ENCODE measurements at regions not wholly inside any gene's neighbourhood (a gene's known extent, or its start where the extent isn't known, plus 50 kb on each side); places are given as distances from the start of the nearest gene placed in this dataset.

DNA sequence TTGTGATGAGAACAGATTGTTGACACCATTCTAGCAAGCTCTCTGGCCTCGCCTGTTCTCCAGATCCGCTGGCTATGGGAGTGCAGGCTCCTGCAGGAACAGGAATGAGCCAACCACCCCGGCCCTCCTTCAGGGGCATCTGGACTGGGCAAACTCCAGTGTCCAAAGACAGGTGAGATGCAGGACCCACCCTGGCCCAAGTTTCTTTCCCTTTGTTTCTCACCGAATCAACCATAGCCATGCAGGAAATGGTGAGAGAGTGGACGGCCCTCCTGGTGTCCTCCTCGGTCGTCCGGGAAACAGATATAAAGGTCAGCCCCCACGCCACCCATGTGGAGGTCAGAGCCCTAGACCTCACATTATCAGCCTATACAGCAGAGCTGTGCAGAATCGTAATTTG, 108.6 kb upstream of the IRX2 start:
- TF ChIP-seq, protein P1, sequence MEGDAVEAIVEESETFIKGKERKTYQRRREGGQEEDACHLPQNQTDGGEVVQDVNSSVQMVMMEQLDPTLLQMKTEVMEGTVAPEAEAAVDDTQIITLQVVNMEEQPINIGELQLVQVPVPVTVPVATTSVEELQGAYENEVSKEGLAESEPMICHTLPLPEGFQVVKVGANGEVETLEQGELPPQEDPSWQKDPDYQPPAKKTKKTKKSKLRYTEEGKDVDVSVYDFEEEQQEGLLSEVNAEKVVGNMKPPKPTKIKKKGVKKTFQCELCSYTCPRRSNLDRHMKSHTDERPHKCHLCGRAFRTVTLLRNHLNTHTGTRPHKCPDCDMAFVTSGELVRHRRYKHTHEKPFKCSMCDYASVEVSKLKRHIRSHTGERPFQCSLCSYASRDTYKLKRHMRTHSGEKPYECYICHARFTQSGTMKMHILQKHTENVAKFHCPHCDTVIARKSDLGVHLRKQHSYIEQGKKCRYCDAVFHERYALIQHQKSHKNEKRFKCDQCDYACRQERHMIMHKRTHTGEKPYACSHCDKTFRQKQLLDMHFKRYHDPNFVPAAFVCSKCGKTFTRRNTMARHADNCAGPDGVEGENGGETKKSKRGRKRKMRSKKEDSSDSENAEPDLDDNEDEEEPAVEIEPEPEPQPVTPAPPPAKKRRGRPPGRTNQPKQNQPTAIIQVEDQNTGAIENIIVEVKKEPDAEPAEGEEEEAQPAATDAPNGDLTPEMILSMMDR (IDR thresholded peaks at IDR 0.05; ENCODE audit: low read depth, low read length) = no peak
- no peak overlapping the region for H3K4me3 ChIP-seq (ENCODE audit: low read depth, low read length)
- in situ Hi-C loops (cut with HindIII; ENCODE audit: low sequenced_read_pairs) = no loop called here
- no peak for DNase-seq (ENCODE audit: low read depth, low spot score)

DNA sequence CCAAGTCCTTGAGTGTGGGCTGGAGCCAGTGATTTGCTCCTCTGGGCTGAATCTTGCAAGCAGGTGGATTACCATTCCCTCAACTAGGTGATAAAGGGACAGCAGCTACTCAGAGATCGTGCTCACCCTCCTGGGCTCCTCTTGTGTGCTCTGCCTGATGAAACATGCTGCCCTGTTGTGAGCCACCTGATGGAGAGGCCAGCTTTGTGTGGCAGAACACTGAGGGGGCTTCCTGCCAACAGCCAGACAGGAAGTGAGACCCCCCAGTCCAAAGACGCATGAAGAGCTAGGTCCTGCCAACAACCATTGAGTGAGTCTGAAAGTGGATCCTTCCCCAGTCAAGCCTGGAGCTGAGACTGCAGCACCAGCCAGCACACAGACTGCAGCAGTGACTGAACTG, 106.4 kb upstream of the IRX2 start:
- TF ChIP-seq, protein P1 (IDR thresholded peaks at IDR 0.05; ENCODE audit: low read depth, low read length) = no peak
- H3K4me3 ChIP-seq (ENCODE audit: low read depth, low read length) = no peak overlapping the region
- DNase-seq (ENCODE audit: low read depth, low spot score) = no peak
- in situ Hi-C loops (cut with HindIII; ENCODE audit: low sequenced_read_pairs) = no loop called here

DNA sequence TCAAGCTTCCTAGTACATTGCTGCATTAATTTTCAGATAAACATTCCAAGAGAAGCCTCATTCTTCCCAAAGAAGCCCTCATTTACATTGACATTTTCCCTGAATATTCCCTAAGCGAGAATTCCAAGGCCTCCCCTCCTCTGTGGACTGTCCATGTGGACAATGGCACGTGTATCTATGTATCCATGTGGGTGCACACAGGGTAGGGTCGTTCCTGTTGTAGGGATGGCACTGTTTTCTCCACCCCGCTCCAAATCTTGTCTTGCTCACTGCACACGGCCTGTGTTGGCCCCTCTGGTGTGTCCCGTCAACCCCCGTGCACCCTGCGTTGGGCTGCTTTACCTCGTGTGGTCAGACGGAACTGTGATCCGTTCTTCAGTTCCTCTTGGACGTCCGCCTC, 104.7 kb upstream of the IRX2 start:
- DNase-seq (ENCODE audit: low read depth, low spot score) = no peak
- in situ Hi-C loops (cut with HindIII; ENCODE audit: low sequenced_read_pairs) = no loop called here
- TF ChIP-seq, protein P1 (IDR thresholded peaks at IDR 0.05; ENCODE audit: low read depth, low read length) = no peak
- H3K4me3 ChIP-seq (ENCODE audit: low read depth, low read length) = no peak overlapping the region

DNA sequence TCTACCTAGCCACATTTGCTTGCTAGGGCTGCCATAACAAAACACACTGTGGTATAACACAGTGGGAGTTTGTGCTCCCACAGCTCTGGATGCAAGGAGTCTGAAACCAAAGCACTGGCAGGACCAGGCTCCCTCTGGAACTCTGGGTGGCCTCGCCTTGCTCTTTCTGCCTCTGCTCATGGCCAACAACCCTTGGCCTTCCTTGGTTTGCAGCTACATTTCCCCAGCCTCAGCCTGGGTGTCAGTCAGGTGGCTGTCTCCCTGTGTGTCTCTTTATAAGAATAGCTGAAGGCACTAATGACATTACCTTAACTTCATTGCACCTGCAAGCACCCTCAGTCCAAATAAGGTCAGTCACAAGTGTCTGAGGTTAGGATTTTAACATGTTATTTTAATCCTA, 101.0 kb upstream of the IRX2 start:
- no peak for DNase-seq (ENCODE audit: low read depth, low spot score)
- no peak overlapping the region for H3K4me3 ChIP-seq (ENCODE audit: low read depth, low read length)
- in situ Hi-C loops (cut with HindIII; ENCODE audit: low sequenced_read_pairs) = no loop called here
- TF ChIP-seq, protein P1 (IDR thresholded peaks at IDR 0.05; ENCODE audit: low read depth, low read length) = no peak

DNA sequence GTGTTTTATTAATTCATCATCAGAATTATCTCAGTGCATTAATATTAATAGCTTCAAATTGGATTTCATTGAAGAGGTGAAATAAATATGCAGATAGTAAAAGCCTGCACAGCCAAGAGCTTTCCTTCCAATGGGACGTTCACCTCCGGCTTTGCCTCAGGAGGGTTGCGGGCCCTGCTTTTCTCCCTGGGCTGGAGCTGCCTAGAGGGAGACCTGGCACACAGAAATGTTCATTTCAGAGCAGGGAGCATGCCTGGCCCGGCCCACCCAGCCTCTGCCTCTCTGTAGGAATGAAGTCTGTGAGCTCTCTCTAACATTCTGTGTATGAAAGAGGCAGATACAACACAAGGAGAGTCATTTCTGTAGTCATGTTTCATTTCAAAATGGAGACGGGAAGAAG, 100.4 kb upstream of the IRX2 start:
- in situ Hi-C loops (cut with HindIII; ENCODE audit: low sequenced_read_pairs) = no loop called here
- TF ChIP-seq, protein P1 (IDR thresholded peaks at IDR 0.05; ENCODE audit: low read depth, low read length) = no peak
- no peak overlapping the region for H3K4me3 ChIP-seq (ENCODE audit: low read depth, low read length)
- no peak for DNase-seq (ENCODE audit: low read depth, low spot score)

DNA sequence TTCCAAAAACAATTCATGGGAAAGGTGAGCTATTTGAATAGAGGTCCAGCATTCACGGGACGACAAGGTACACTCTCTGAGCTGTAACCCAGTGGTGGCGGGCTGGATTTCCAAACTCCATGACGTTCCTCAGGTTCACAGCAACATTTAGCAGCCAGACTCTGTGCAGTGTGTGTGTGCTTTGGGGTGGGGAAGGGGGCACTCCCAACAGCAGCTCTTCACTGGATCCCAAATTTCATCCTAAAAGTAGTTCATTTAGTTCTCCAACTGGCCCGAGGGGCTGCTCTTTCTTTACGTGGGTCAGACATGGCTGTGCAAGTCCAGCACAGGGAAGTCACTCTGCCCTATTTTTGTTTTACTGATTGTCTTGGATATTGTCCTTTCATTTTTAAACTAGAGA, 98.0 kb upstream of the IRX2 start:
- TF ChIP-seq, protein P1 (IDR thresholded peaks at IDR 0.05; ENCODE audit: low read depth, low read length) = no peak
- in situ Hi-C loops (cut with HindIII; ENCODE audit: low sequenced_read_pairs) = no loop called here
- no peak for DNase-seq (ENCODE audit: low read depth, low spot score)
- no peak overlapping the region for H3K4me3 ChIP-seq (ENCODE audit: low read depth, low read length)

DNA sequence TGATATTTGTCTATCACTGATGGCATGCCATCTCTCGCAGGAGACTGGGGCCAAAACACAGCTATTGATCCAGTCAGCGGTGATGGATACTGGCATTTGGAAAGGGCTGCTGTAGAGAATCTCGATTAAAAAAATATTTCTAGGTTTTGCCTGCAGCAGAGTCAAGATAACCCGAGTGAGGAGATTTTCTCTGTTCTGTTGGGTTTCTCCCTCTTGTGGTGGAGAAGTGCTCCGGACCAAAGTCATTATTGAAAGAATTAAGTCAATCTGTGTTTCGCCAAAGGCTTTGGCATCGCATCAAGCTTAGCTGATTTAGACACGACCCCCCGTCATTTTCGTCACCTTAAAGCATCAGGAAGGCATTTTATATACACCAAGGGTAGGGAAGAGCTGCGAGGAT, 97.1 kb upstream of the IRX2 start:
- in situ Hi-C loops (cut with HindIII; ENCODE audit: low sequenced_read_pairs) = no loop called here
- TF ChIP-seq, protein P1 (IDR thresholded peaks at IDR 0.05; ENCODE audit: low read depth, low read length) = no peak
- no peak for DNase-seq (ENCODE audit: low read depth, low spot score)
- H3K4me3 ChIP-seq (ENCODE audit: low read depth, low read length) = no peak overlapping the region

All from astrocyte of the spinal cord (primary cell).